IPS-NIHi11 (cell line): ENCODE measurements at regions not wholly inside any gene's neighbourhood (a gene's known extent, or its start where the extent isn't known, plus 50 kb on each side); places are given as distances from the start of the nearest gene placed in this dataset.
"Not testable (repeated sequence)": the region's sequence is repeated elsewhere in the genome, so short reads cannot be mapped to it uniquely, and the experiment has no call there.

ENCODE experiments used
- DNase-seq: peaks from one replicate; pipeline ENCODE4 v3.0.0; 2012; ENCODE audit warnings: mixed read lengths, low spot score

DNA sequence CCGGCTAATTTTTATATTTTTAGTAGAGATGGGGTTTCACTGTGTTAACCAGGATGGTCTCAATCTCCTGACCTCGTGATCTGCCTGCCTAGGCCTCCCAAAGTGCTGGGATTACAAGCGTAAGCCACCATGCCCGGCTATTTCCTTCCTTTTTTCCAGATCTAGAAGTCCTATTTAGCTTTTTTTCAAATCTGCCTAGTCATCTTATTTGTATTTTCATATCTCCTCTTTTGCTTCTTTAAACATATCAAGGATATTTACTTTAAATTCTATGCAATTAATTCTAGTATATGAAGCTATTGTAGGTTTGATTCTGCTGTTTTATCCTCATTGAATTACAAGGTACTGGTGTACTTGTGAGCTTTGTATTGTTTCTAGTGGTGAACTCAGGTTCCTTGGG, 119.1 kb downstream of the MACIR start:
- not testable (repeated sequence) for DNase-seq

DNA sequence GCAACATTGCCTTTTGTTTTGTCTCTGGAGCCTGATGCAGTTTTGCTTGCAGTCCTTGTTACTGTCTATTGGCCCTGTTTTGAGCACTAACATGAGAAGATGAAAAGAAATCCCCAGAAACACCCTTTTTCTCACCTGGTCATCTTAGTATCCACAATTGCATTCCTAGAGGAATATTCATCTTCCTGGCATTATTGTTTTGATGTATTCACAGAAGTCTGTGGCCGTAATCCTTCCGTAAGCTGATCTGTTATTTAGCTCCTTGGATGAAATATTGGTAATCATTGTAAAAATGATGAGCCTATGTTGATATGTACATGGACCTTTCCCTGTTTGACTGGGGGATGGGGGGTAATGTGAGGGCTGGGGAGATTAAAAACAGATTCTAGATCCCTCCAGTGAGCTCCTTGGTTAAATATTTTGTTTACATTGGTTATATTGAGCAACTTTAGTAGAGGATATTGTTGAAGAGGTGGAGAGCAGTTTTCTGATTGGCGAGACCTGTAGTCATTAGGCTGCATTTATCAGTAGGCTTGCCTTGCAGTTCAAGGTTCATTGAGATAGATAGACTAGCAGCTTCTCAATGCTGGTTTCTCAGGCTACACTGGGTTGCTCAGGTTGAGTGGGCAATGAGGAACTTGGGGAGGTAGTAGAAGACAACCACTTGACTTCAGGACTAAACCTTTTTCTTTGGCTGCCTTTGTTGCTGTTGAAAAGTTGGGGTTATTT, 117.5 kb downstream of the MACIR start:
- no peak for DNase-seq

DNA sequence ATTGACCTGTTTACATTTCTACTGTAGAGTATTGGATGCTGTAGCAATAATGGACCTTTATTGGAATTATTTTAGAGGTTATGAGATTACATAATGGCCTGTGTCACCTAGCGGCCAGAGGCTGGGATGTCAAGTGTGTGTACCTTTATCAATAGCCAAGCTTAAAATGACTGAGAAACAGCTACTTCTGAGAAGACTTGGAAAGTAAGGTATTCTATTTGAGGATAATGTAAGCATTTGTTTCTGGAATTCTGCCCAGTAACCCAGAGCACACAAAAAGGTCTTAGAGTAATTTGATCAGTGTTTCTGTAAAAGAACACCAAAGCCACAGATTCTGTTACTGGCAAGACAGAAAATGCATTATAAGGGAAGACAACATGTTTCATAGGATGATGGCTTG, 116.8 kb downstream of the MACIR start:
- no peak for DNase-seq

DNA sequence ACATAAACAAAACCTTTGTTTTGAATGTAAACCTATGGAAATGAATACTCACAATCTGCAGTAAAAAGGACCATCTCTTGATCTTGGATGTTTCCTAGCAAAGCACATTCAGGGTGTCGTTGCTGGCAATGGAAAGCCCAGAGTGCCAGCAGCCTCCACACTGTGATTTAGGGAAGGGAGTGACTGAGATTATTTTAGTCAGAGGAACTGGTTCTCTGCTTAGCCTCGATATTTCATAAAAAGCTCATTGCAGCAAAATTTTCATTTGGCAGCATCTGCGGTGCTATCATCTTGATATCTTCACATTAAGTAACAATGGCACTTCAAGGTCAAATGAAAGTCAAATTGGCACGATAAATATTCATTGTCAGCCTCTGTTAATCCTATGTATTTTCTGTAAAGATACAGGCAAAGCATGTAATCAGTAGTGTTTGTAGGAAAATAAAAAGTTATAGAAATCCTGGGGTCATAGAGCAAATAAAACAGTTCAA, 116.0 kb downstream of the MACIR start:
- no peak for DNase-seq

DNA sequence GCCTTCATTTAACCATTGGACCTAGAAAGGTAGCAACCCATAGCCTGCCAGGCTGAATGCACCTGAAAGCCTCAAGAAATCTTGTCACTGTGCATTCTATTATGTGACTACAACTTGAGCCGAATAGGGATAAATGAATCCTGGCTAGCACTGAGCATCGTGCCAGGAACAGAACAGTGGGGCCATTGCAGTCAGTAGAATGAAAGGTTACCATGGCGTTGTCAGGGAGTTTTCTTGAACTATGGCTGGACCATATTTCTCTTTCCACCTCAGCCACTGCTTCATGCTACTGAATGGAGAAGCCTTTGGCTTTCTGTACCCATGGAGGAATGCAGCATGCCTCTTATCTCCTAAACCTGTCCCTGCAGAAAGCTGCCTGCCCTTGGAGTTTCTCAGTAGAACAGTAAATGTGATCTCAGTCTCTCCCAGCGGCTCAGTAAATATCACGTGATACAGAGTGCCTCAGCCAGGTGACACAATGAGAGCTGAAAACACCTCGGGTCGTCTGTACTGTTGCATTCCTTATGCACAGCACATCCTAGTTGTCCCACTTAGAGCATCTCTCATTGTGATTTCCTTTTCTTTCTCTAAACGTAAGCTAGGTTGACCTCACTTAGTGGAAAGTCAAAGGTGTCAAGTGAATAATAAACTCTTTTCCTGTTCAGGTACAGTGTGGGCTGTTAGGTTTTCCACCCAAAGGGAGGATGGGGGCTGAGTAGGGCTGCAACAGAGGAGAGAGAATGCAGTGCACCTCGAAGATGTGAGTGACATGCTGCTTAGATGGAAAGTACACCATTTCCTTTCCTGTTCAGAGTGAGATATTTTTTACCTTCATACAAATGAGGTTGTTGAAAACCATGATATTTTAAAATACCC, 115.3 kb downstream of the MACIR start:
- DNase-seq = no peak

DNA sequence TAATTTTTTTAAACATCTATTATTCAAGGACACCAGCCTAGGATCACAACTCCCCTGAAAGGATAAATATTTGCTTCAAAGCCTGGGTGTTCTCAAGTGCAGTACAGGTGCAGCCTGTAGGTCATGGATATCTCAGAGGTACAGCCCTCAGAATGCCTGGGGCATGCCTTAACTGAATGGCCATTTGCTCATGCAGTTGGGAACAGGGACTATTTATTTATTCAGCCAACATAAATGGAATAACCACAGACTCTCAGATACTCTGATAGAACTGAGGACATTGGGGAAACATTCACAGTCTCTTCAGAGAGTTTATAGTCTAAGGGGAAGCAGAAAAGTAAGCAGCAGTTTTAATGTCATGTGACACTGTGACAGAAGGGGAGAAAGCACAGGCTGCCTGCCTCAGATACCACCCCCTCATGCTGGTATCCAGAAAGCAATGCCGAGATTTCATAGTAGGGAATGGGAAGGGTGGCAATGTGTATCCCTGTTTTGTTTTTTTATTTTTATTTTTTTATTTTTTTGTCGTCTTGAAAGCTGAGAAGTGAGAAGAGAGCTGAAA, 112.6 kb downstream of the MACIR start:
- no peak for DNase-seq

DNA sequence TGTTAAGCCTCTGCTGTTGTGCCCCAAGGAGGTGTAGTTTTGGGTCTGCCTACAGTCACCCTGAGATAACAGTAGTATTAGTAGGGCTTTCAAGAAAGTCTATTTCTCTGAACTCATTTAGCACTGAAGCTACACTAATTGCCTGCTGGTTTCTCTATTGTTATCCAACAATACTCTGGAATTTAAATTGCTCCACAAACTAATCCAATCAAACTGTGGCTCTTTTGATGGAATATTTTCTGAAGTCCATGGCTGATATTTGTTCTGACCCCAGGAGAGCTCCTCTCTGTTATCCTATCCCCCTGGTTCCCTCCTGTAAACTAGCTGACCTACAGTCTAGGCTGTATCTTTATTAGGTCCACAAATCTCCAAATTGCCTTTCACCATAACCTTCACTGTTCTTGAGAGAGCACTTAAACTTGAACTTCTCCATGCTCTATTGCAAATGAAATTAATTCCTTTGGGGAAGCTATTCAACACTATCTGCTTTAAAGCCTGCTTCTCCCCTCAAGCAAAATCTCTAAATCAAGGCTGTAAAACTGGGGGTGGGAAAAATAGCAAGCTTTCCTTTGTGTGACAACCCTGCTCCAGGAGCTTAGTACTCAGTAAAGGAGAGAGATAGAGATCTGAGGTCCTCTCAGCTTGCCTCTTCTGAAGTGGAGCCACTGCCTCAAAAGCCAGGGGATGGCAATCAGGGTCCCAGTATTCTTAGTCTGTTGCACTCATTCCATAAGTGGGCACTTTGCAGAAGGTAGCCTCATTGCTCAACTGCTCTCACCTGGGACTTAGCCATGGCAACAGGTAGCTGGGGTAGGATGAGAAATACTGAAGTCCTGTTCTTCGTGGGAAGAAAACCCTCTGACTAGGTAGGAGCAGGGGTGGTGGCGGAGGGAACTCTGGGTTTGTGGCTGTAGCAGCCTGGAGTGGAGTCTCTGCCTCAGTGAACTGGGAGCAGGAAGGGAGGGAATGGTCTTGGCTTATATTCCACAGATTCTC, 110.9 kb downstream of the MACIR start:
- no peak for DNase-seq

DNA sequence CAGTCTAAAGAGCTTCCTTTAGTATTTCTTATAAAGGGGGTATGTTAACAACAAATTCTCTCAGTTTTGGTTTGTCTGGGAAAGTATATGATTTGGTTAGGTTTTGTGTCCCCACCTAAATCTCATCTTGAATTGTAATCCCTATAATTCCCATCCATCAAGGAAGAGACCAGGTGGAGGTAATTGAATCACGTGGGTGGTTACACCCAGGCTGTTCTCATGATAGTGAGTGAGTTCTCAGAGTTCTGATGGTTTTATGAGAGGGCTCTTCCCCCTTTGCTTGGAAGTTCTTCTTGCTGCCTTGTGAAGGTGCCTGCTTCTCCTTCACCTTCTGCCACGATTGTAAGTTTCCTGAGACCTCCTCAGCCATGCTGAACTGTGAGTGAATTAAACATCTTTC, 109.1 kb downstream of the MACIR start:
- DNase-seq = no peak

DNA sequence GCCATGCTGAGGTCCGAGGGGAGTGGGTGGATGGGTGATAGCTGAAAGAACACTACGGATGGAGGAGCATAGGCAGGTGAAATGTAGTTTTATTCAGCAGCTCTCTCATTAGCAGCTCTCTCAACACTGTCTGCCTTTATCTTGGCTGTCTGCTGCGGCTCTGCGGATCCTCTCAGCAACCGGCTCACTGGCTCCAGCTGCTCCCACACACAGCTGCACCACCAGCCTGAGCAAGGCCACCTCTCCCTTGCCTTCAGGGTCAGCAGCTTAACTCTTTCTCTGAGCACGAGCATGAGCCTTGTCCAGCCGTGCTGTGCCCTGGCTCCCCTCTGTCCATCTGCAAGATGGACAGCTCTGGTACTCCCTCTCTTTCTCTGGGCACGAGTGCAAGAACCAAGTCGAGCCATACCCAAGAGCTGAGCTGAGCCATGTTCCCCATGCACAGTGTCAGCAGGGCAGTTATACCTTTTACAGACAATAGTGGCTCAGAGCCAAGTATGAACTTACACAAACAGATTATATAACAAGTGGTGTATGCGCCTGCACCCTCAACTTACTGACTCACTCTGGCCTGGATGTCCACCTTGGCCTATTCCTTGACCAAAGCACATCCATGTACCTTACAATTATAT, 108.5 kb downstream of the MACIR start:
- no peak for DNase-seq

DNA sequence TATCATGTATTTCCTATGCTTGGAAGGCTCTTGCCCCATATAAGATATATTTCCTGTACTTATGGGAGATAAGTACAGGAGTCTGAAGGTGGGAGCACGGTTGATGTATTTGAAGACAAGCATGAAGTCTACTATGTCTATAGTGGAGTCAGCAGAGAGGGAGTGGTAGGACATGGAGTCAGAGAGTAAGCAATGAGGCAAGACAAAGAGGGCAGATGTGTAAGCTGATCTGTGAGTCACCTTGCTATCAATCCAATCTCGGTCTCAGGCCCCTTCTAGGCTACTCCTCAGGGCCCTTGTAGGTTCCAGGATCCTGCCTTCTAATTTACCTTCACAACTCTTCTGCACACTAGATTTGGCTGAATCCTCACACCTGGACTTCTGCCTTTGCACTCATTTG, 105.5 kb downstream of the MACIR start:
- no peak for DNase-seq

DNA sequence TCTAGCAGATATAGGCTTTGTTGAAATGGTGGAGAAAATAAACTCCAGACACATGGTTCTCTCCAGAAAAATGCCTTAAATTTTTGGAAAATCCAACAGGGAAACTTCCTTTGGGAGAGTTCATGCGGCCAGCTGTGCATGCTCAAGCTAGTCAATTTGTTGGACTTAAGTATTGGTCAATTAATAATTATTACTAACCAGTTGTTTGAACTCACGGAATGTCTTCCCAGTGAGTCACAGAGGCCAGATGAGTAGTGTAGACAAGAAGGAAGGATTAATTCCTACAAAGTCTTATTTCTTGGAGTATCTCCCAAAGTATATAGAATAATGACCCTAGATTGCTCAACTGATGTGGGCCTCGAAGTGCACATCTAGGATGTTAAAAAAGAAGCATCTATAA, 103.6 kb downstream of the MACIR start:
- DNase-seq = no peak

DNA sequence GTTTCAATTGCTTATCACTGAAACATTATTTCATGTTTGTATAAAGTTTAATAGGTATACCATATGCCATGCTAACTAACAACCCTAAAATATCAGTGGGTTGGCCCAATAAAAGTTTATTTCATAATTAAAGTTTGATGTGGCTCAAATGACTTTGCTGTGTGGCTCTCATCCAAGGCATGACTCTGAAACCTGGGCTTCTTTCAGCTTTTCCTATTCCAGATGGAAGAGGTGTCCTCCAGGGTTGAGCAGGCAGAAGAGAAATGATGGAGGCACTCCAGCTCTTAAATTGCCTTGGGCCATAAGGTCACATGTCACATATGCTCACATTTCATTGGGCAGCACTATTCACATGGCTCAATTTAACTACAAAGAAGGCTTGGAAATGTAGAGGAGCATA, 101.9 kb downstream of the MACIR start:
- DNase-seq = no peak

DNA sequence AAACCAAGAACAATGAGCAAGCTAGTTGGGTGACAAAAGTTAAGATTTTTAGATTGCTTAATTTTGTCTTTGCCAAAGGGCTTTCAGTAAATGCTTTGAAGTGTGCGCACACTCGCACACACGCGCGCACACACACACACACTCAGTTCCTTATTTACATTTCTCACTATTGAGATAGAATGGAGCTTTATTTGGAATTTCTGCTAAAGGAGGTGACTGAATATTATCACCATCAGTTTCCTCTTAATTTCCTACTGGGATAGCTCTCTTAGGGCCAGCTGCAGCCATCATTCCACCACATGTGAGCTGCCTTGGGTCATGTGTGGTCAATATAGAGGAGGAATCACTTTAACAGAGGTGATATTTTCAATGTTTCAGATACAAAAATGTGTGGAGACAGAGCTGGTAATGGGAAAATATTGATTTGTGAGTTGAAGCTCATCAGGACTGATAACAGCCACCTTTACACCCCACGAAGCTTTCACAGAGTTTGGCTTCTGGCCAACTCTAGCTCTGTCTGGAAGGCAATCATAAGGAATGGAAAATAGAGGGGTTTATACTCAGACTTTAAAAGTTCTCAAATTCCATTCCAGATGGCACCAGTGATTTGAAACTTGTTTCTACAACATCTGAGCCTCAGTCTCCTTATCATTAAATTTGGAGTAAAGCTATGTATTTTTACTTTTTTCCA, 99.9 kb downstream of the MACIR start:
- DNase-seq = no peak

DNA sequence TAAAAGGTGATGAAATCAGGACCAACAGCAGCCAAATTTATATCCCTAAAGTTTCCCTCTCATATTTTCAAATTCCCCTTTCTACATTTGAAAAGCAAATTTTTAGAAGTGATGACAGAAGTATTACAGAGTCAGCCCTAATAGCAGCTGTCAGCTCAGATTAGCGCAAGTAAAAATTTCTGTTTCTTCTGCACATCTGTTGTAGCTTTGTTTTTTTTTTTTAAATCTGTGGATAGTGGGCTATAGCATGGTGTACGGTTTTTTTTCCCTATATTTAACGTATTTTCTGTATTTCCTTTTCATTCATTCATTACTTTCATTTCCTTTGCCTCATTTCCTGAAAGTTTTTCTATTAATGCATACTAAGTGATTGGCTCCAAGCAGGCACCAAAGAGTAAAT, 99.1 kb downstream of the MACIR start:
- no peak for DNase-seq

DNA sequence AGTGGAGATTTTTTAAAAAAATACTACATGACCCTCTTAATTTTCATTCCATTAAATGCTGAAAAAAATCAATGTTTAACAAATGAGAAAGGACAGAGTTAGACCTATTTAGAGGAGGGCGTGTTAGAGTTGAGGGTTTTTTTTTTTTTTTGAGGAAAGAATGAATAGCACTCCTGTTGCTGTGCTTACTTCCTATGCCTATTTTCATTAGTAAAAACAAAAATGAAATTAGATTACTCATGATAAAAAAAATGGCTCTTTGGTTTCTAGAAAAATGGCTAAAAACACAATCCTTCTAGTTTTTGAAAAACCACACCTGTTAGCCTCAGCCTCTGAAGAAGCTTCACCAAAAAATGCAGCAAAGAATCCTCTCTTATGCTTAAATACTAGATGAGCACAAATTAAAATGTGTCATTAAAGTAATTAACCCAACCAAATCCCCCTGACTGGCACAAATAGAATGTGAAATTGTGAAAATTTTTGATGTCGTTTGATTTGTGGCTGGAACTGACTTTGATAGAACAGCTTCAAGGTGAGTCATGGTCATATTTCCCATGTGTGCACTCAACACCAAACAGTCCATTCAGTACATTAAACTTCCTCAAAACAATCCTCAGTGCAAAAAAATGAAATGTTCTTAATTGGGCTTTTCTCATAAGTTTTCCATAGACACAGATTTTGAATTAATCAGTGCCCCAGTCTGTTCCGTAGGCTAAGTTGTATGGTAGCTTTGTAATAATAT, 98.0 kb downstream of the MACIR start:
- DNase-seq = no peak

DNA sequence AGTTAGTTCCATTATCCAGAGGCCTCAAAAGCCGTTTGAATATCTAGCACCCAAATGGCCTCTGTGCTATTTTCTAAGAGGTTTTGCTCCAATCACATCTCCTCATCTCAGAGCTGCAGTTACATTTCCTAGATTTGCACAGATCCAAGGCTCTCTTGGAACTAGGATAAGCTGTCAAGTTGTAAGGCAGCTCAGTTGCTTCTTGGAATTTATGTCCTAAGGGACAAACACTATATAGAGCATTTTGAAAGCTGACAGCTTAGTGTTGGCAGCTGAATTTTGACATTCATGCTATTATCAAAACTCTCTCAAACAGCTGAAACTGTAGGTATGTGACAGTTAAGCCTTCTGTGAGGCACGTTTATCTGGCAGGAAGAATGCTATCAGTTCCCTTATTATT, 97.0 kb downstream of the MACIR start:
- no peak for DNase-seq

DNA sequence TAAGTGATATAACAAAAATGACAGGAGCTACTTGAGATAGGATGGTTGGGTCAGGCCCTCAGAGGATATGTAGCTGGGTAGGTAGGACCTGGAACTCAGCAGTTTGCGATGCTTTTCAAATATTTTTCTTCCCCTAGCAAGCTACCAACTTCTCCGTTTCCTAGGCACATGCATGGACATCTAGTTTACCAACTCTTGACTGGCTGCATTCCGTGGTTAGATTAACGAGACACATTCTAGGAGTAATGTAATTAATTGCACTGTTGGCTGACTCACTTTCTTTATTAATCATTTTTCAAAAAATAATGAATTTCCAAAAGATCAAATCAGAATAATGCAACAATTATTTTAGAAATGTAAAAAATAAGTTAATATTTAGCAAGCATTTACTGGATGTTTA, 95.9 kb downstream of the MACIR start:
- DNase-seq = no peak

DNA sequence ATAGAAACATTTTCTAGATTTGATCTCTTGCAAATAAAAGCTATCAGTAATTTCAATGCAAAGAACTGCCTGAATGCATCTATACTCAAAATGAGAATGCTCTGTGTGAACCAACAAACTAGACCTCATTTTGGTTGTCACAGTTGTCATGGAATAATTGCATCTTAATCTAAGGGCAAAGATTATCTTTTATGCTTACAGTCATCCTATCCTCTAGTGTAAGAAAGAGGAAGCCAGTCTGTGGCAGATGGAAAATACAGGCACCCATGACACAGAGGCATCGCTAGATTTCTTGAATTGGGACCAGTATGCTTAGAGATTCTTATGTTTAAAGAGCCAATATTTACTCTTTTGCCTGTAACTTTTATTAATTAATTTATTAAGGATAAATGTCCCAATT, 95.0 kb downstream of the MACIR start:
- no peak for DNase-seq

DNA sequence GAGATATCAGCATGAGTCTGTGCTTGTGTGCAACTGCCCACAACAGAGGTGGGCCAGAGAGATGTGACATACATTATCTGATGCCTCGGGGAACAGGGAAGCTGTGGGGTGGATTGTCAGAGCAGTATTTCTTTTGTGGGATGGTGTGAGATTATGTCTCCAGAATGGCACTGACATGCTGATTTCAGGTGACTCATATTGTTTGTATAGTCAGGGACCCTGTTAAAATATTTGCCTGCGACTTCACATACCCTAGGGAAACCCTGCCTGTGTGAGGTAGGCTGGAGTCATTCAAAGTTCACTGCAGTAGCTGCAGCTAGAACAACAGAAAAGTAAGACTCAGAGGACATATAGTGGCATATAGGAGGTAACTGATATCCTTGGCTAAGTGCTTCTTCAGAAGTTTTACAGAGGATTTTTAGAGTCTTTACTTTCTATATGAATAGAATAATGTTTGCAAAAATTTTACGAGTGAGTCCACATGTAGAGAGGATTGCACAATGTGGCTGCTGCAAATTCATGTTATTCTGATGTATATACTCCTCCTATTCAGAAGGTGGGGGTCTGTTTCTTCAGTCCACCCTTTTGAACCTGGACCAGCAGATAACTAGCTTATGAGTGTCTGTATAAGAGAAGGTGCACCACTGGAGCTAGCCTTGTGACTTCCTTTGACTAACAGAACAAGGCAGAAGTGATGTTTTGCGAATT, 89.3 kb downstream of the MACIR start:
- DNase-seq = no peak
